Dermis blood vessel endothelial cell (primary cell): ENCODE measurements at regions not wholly inside any gene's neighbourhood (a gene's known extent, or its start where the extent isn't known, plus 50 kb on each side); places are given as distances from the start of the nearest gene placed in this dataset.
A peak's percentile ranks its signal among the peaks of the same experiment; 100 is the strongest.

Experiments
- DNase-seq: peaks from one replicate; pipeline ENCODE4 v3.0.0; 2010

GRCh38 chr4:1474126-1475090 lies 68.2 kb upstream of the NKX1-1 start:
- no peak for DNase-seq

- no peak for DNase-seq
Observed at GRCh38 chr4:1473718-1474117, 67.5 kb upstream of the NKX1-1 start.

- DNase-seq: no peak
Observed at GRCh38 chr4:1472911-1473518, 66.8 kb upstream of the NKX1-1 start.

- DNase-seq: no peak
Observed at GRCh38 chr4:1472148-1472797, 66.0 kb upstream of the NKX1-1 start.

GRCh38 chr4:1471443-1472147 lies 65.4 kb upstream of the NKX1-1 start:
- no peak for DNase-seq

- no peak for DNase-seq
Observed at GRCh38 chr4:1470816-1471442, 64.7 kb upstream of the NKX1-1 start.

GRCh38 chr4:1470393-1470670 lies 64.1 kb upstream of the NKX1-1 start:
- no peak for DNase-seq

GRCh38 chr4:1469607-1470392 lies 63.6 kb upstream of the NKX1-1 start:
- DNase-seq: no peak

GRCh38 chr4:1469043-1469442 lies 62.8 kb upstream of the NKX1-1 start:
- DNase-seq: no peak

- no peak for DNase-seq
Observed at GRCh38 chr4:1467581-1468458, 61.6 kb upstream of the NKX1-1 start.

GRCh38 chr4:1466863-1467165 lies 60.6 kb upstream of the NKX1-1 start:
- no peak for DNase-seq

- no peak for DNase-seq
Observed at GRCh38 chr4:1466034-1466862, 60.0 kb upstream of the NKX1-1 start.

- no peak for DNase-seq
Observed at GRCh38 chr4:1465173-1466033, 59.2 kb upstream of the NKX1-1 start.

- DNase-seq: no peak
Observed at GRCh38 chr4:1464581-1465171, 58.4 kb upstream of the NKX1-1 start.

GRCh38 chr4:1463927-1464540 lies 57.8 kb upstream of the NKX1-1 start:
- no peak for DNase-seq

- peak; percentile 17 for DNase-seq
Observed at GRCh38 chr4:1463088-1463926, 57.1 kb upstream of the NKX1-1 start.

GRCh38 chr4:1462768-1463075 lies 56.5 kb upstream of the NKX1-1 start:
- DNase-seq: no peak
